ENCODE measurements at regions not wholly inside any gene's neighbourhood (a gene's known extent, or its start where the extent isn't known, plus 50 kb on each side); places are given as distances from the start of the nearest gene placed in this dataset.

DNA sequence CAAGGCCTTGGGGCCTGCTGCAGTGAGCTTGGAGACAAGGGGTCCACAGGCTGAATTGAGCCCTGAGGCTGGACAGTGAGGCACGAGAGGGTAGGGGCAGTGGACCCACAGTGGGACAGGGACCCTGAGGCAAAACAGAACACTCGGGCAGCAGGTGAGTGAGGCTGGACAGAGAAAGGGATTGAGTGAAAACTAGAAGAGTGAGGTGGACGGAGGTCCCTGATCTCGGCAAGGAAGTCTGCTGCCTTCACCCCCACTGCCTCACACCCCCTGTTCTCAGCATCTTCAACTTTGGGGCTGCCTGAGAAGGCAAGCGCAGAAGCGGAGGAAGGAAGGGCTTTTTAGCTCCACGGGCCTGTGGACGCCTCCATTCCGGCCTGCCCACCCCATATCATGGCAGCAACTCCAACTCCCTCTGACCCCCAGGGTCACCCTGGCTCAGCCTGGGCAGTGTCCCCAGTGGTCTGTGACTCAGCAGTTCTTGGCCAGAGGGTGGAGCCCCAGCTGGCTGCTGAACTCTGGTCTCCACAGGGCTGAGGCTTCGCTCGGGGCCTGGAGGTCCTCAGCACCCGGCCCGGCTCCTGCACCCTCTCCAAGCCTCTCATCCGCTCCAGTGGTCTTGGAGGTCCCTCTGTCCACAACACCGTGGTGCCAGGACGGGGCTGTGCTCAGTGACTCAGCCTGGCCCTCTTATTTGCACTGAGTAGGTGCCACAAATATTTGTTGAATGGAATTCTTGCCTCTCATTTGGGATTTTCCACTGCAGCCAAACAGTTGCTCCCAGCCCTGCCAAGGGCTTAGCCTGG, 60.0 kb upstream of the EPS8L3 start:
- no peaks in the 10 kb centered on the region for H3K4me1 ChIP-seq (replicated peaks in 1 of 2)
- WGBS, 10 experiments: 60 to 84% (median 78%) methylated on average over 2 to 11 of the region's 16 CpGs; no CpG with 5 or more reads in 4 of the 10 experiments
- H3K4me3 ChIP-seq: no peak overlapping the region
- in situ Hi-C loops (cut with MboI; ENCODE audit: low pct_unique_long_range_greater_than_20kb in 2 of 9, low sequenced_read_pairs in 9 of 9, unreplicated experiment in 9 of 9): no loop called here
- peak in 6 of 8 experiments; percentile 27 to 68 (median 55) for ATAC-seq (replicated peaks in 6 of 8)
- no peak overlapping the region for H3K27ac ChIP-seq

DNA sequence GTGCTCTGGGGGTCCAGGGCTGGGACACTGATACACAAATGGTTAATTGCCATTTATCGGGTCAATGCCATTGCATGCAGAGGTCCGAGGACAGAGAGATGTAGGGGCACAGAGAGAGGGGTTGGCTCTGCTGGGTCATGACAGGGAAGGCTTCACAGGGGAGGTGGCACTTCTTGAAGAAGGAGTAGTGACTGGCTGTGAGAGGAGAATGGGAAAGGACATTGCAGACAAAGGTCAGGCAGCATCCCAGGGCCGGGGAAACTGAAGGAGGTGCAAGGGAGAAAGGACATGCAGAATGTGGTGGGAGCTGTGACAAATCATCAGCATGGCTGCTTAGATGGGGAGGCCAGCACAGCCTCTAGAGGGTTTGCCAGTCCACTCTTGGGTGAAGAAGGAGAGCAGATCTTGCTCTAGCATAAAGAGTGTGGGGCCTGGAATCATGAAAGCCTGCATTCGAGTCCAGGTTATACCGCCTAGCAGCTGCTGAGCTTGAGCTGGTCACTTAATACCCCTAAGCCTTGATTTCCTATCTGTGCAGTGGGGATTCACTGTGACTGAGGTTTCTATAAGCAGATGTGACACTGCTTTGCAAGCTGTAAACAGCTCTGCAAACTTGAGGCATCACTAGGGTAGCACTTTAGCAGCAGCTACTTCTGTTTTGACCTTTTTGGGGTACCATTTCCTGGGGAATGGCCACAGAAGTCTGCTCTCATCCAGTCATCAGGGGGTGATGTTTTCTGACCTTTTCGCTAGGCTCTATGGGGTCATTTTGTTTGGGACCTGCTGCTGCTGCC, 59.2 kb upstream of the EPS8L3 start:
- ATAC-seq (replicated peaks in 6 of 8): no peak
- Histone ChIP-seq H3K4me1 (replicated peaks in 1 of 2) (no peaks in the 10 kb centered on the region), H3K27ac (no peak overlapping the region), H3K4me3 (no peak overlapping the region)
- 40 to 100% (median 82%) methylated on average over 1 to 6 of the region's 6 CpGs; no CpG with 5 or more reads in 2 of the 10 experiments for WGBS, 10 experiments
- in situ Hi-C loops (cut with MboI; ENCODE audit: low pct_unique_long_range_greater_than_20kb in 2 of 9, low sequenced_read_pairs in 9 of 9, unreplicated experiment in 9 of 9): no loop called here

- in situ Hi-C loops (cut with MboI; ENCODE audit: low pct_unique_long_range_greater_than_20kb in 2 of 9, low sequenced_read_pairs in 9 of 9, unreplicated experiment in 9 of 9): no loop called here
- no peak overlapping the region for H3K27ac ChIP-seq
- no peak overlapping the region for H3K4me3 ChIP-seq
- H3K4me1 ChIP-seq (replicated peaks in 1 of 2): no peaks in the 10 kb centered on the region
- peak in 4 of 8 experiments; percentile 16 to 41 (median 36) for ATAC-seq (replicated peaks in 6 of 8)
- WGBS, 10 experiments: 10 to 95% (median 74%) methylated on average over 2 to 11 of the region's 14 CpGs; no CpG with 5 or more reads in 2 of the 10 experiments
Measured at GRCh38 chr1:109821831-109822745, 58.4 kb upstream of the EPS8L3 start.

DNA sequence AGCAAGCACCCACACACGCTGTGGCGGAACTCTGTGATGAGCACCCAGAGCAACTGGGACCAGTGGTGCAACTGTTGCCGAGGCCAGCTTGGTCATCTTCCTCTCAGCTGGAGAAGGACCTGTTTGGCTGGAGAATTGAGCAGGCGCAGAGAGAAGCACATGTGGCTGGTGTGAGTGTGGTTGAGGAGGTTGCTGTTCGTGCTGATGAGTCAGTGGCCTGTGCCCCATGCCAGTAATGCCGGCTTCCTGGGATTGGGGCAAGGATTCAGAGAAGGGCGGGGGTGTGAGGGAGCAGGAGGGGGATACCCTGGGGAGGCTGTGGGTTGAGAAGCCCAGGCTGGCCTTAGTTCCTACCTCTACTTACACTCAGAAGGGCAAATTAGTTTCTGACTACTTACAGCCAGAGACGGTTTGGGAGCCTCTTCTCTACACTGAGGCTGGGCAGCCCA, 57.5 kb upstream of the EPS8L3 start:
- in situ Hi-C loops (cut with MboI; ENCODE audit: low pct_unique_long_range_greater_than_20kb in 2 of 9, low sequenced_read_pairs in 9 of 9, unreplicated experiment in 9 of 9): no loop called here
- Histone ChIP-seq H3K27ac (no peak overlapping the region), H3K4me3 (no peak overlapping the region), H3K4me1 (replicated peaks in 1 of 2) (no peaks in the 10 kb centered on the region)
- 0 to 100% (median 0%) methylated on average over 1 to 6 of the region's 8 CpGs; no CpG with 5 or more reads in 5 of the 10 experiments for WGBS, 10 experiments
- ATAC-seq (replicated peaks in 6 of 8): peak in 3 of 8 experiments; percentile 47 to 77 (median 49)

DNA sequence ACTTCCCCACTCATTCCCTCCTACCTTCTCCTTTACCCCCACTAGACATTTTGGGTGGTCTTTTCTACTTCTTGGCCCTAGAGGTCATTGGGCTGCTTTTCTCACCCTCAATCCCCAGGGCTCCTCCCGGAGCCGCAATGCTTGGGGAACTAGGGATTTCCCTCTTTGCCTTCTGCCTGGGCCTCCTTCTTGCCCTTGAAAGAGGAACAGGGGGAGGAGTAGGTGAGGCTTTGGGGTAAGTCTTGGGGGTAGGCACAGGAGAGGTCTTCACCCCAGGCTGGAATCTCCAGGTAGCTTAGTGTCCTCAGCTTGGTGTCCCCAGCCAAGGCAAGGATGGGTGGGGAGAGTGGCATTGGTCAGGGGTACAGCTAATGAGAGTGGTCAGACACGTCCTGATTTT, 56.2 kb upstream of the EPS8L3 start:
- no peak overlapping the region for H3K27ac ChIP-seq
- no peak for ATAC-seq (replicated peaks in 6 of 8)
- 63 to 100% (median 82%) methylated on average over 1 to 3 of the region's 3 CpGs; no CpG with 5 or more reads in 6 of the 10 experiments for WGBS, 10 experiments
- H3K4me1 ChIP-seq (replicated peaks in 1 of 2): no peaks in the 10 kb centered on the region
- in situ Hi-C loops (cut with MboI; ENCODE audit: low pct_unique_long_range_greater_than_20kb in 2 of 9, low sequenced_read_pairs in 9 of 9, unreplicated experiment in 9 of 9): no loop called here
- no peak overlapping the region for H3K4me3 ChIP-seq

- in situ Hi-C loops (cut with MboI; ENCODE audit: low pct_unique_long_range_greater_than_20kb in 2 of 9, low sequenced_read_pairs in 9 of 9, unreplicated experiment in 9 of 9): no loop called here
- Histone ChIP-seq H3K4me1 (replicated peaks in 1 of 2) (no peaks in the 10 kb centered on the region), H3K4me3 (no peak overlapping the region), H3K27ac (no peak overlapping the region)
- WGBS, 10 experiments: 57 to 90% (median 87%) methylated on average over 2 to 6 of the region's 9 CpGs; no CpG with 5 or more reads in 3 of the 10 experiments
- ATAC-seq (replicated peaks in 6 of 8): no peak
Measured at GRCh38 chr1:109818988-109819764, 55.5 kb upstream of the EPS8L3 start.

DNA sequence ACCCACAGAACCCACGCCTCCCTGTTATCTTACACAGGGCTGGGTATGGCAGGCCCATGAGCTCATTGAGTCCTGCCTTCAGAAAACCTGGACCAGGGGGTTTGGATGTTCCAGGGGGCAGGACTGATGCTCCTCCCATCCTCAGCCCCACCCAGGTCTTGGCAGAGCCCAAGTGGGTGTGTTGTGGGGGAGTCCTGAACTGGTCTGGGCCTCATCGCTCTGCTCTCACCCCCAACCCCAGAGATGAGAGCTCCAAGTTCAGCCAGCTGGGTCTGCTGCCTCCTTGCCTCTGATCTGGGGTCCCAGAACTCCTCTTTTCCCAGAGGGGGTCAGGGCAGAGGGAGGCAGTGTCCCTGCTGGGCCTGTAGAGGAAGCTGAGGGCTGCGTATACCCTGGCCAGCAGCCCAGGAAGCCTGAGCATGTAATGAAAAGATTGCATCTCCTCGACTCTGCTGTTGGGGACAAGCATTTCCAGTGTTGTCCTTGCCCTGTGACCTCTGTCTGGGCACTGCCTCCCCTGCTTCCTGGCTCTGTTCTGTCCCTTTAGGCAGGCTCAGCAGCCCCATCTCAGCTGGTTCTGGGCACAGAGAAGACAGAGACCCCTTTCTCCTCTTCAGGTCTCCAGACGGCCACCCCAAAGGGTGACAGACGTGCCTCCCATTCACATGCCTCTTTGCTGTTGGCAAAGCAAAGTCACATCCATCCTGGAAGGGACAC, 54.7 kb upstream of the EPS8L3 start:
- 67 to 85% (median 82%) methylated on average over 1 to 4 of the region's 6 CpGs; no CpG with 5 or more reads in 6 of the 10 experiments for WGBS, 10 experiments

GRCh38 chr1:109817881-109818270, 54.2 kb upstream of the EPS8L3 start:
- ATAC-seq (replicated peaks in 6 of 8): no peak
- 69 to 100% (median 89%) methylated on average over 1 to 2 of the region's 2 CpGs; no CpG with 5 or more reads in 2 of the 10 experiments for WGBS, 10 experiments
- no peak overlapping the region for H3K27ac ChIP-seq
- in situ Hi-C loops (cut with MboI; ENCODE audit: low pct_unique_long_range_greater_than_20kb in 2 of 9, low sequenced_read_pairs in 9 of 9, unreplicated experiment in 9 of 9): no loop called here
- no peaks in the 10 kb centered on the region for H3K4me1 ChIP-seq (replicated peaks in 1 of 2)
- H3K4me3 ChIP-seq: no peak overlapping the region

More for the DNA sequence above, 54.7 kb upstream of the EPS8L3 start:
- Histone ChIP-seq H3K27ac (no peak overlapping the region), H3K4me1 (replicated peaks in 1 of 2) (no peaks in the 10 kb centered on the region), H3K4me3 (no peak overlapping the region)
- ATAC-seq (replicated peaks in 6 of 8): peak in 1 of 8 experiments; percentile 35
- in situ Hi-C loops (cut with MboI; ENCODE audit: low pct_unique_long_range_greater_than_20kb in 2 of 9, low sequenced_read_pairs in 9 of 9, unreplicated experiment in 9 of 9): no loop called here

DNA sequence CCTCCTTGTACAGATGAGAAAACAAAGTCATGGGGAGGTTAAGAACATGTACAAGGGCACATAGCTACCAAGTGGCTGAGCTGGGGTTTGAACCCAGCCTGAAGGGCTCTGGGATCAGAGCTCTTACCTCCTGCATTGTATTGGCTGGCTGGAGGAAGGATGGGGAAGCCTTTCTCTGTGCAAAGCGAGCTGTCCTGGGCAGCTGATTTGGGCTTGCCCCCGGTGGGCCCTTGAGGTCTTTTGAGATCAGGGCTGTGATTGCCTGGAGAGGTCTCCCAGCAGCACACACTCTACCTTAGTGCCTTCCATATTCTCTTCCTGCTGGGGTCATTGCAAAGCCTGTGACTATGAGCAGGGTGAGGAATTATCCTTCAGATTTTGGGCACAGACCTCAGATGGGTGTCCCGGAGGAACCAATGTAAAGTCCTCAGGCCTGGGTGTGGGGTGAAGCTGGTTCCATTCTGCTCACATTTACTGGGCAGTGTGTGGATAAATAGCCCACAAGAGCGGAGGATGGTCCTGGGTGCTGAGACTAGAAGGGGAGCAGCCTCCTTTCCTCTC, 53.3 kb upstream of the EPS8L3 start:
- in situ Hi-C loops (cut with MboI; ENCODE audit: low pct_unique_long_range_greater_than_20kb in 2 of 9, low sequenced_read_pairs in 9 of 9, unreplicated experiment in 9 of 9): no loop called here
- 79 to 94% (median 80%) methylated on average over 1 to 3 of the region's 4 CpGs; no CpG with 5 or more reads in 5 of the 10 experiments for WGBS, 10 experiments
- ATAC-seq (replicated peaks in 6 of 8): no peak
- H3K27ac ChIP-seq: no peak overlapping the region
- H3K4me3 ChIP-seq: no peak overlapping the region
- no peaks in the 10 kb centered on the region for H3K4me1 ChIP-seq (replicated peaks in 1 of 2)

GRCh38 chr1:109816175-109816811, 52.6 kb upstream of the EPS8L3 start:
- Histone ChIP-seq H3K4me1 (replicated peaks in 1 of 2) (no peaks in the 10 kb centered on the region), H3K4me3 (no peak overlapping the region), H3K27ac (no peak overlapping the region)
- peak in 3 of 8 experiments; percentile 40 to 66 (median 54) for ATAC-seq (replicated peaks in 6 of 8)
- 0 to 100% (median 63%) methylated on average over 1 to 4 of the region's 4 CpGs; no CpG with 5 or more reads in 2 of the 10 experiments for WGBS, 10 experiments
- in situ Hi-C loops (cut with MboI; ENCODE audit: low pct_unique_long_range_greater_than_20kb in 2 of 9, low sequenced_read_pairs in 9 of 9, unreplicated experiment in 9 of 9): no loop called here

DNA sequence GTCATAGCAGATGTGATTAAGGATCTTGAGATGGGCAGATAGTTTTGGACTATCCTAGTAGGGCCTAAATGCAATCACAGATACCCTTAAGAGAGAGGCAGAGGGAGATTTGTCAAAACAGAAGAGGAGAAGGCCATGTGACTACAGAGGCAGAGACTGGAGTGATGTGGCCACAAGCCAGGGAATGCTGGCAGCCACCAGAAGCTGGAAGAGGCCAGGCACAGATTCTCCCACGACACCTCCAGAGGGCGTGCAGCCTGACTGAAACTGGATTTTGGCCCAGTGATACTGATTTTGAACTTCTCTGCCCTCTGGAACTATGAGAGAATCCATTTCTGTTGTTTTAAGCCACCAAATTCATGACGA, 52.1 kb upstream of the EPS8L3 start:
- H3K4me1 ChIP-seq (replicated peaks in 1 of 2): no peaks in the 10 kb centered on the region
- ATAC-seq (replicated peaks in 6 of 8): no peak
- in situ Hi-C loops (cut with MboI; ENCODE audit: low pct_unique_long_range_greater_than_20kb in 2 of 9, low sequenced_read_pairs in 9 of 9, unreplicated experiment in 9 of 9): no loop called here
- H3K27ac ChIP-seq: no peak overlapping the region
- WGBS, 10 experiments: 21 to 100% (median 87%) methylated on average over 2 to 3 of the region's 3 CpGs; no CpG with 5 or more reads in 5 of the 10 experiments
- no peak overlapping the region for H3K4me3 ChIP-seq
